Caco-2 (cell line): ENCODE measurements at regions not wholly inside any gene's neighbourhood (a gene's known extent, or its start where the extent isn't known, plus 50 kb on each side); places are given as distances from the start of the nearest gene placed in this dataset.

Experiments
- BruUV-seq: library from RNA; stranded (reverse); fragments of 400-500 nt; replicated peaks from 2 replicates; lab custom pipeline; 2021; lab: Mats Ljungman, UMichigan
- CTCF ChIA-PET: fragments of 300-600 bp; sonication (Branson Sonifier 250); formaldehyde crosslinking; loops from one replicate; lab custom pipeline; 2022; ENCODE audit warnings: antibody characterized with exemption; lab: Charles Lee
- POLR2A ChIA-PET: fragments of 300-600 bp; sonication (Branson Sonifier 250); formaldehyde crosslinking; loops from one replicate; lab custom pipeline; 2022; ENCODE audit warnings: antibody characterized with exemption; lab: Charles Lee
- DNase-seq, 2 experiments: peaks; one replicate each; pipeline versions ENCODE4 v3.0.0 to v3.0.0-alpha.2; 2020 to 2022
- H3K27me3 ChIP-seq: replicated peaks from 2 replicates; pipeline ENCODE4 v1.6.0; 2011; ENCODE audit warnings: low read length; ENCODE audit not compliant: control insufficient read depth, insufficient read depth
- H3K36me3 ChIP-seq: 2 replicates; pipeline ENCODE4 v1.5.1; 2011; ENCODE audit warnings: low read length; ENCODE audit not compliant: control insufficient read depth, insufficient read depth
- H3K4me1 ChIP-seq: fragments of 250-450 bp; sonication (Bioruptor Pico); 2 replicates; pipeline ENCODE4 v1.5.1; 2020; ENCODE audit warnings: mild to moderate bottlenecking
- H3K4me3 ChIP-seq: 2 replicates; pipeline ENCODE4 v1.5.1; 2011; ENCODE audit warnings: low read depth, mild to moderate bottlenecking, control low read depth, low read length
- H3K9me3 ChIP-seq: fragments of 250-450 bp; sonication (Bioruptor Pico); 2 replicates; pipeline ENCODE4 v1.5.1; 2020; ENCODE audit warnings: mild to moderate bottlenecking, moderate library complexity
- H3K27ac Mint-ChIP-seq: one replicate; pipeline ENCODE4 v1.8.0; 2022; ENCODE audit warnings: mixed read lengths; ENCODE audit not compliant: unreplicated experiment
- H3K27me3 Mint-ChIP-seq: one replicate; pipeline ENCODE4 v1.8.0; 2022; ENCODE audit warnings: mixed read lengths; ENCODE audit not compliant: insufficient read depth, unreplicated experiment
- H3K36me3 Mint-ChIP-seq: one replicate; pipeline ENCODE4 v1.8.0; 2022; ENCODE audit warnings: mild to moderate bottlenecking, mixed read lengths; ENCODE audit not compliant: insufficient read depth, unreplicated experiment
- H3K4me1 Mint-ChIP-seq: one replicate; pipeline ENCODE4 v1.8.0; 2022; ENCODE audit warnings: low read depth, mixed read lengths; ENCODE audit not compliant: unreplicated experiment
- H3K4me3 Mint-ChIP-seq: one replicate; pipeline ENCODE4 v1.8.0; 2022; ENCODE audit warnings: mild to moderate bottlenecking, moderate library complexity, mixed read lengths; ENCODE audit not compliant: unreplicated experiment
- H3K9me3 Mint-ChIP-seq: one replicate; pipeline ENCODE4 v1.8.0; 2022; ENCODE audit warnings: mixed read lengths; ENCODE audit not compliant: unreplicated experiment
- intact Hi-C: fragments of 100-400 bp; cut with micrococcal nuclease; formaldehyde crosslinking; loops from one replicate; pipeline ENCODE4 v1.10.0; 2022; ENCODE audit not compliant: unreplicated experiment
- TF ChIP-seq, protein P1 (sequence below), 2 experiments: fragments of 200-600 bp in 1 of 2; IDR thresholded peaks; 1 replicate in 1 of 2; 2 replicates in 1 of 2; pipeline versions ENCODE4 v1.5.1 to v1.8.0; 2011 to 2022; ENCODE audit warnings: antibody characterized with exemption in 1 of 2, control low read depth in 1 of 2, inconsistent platforms in 1 of 2, low read depth in 1 of 2, low read length in 1 of 2, mild to moderate bottlenecking in 1 of 2, moderate library complexity in 1 of 2; ENCODE audit not compliant: insufficient read depth in 1 of 2, severe bottlenecking in 1 of 2, unreplicated experiment in 1 of 2

DNA sequence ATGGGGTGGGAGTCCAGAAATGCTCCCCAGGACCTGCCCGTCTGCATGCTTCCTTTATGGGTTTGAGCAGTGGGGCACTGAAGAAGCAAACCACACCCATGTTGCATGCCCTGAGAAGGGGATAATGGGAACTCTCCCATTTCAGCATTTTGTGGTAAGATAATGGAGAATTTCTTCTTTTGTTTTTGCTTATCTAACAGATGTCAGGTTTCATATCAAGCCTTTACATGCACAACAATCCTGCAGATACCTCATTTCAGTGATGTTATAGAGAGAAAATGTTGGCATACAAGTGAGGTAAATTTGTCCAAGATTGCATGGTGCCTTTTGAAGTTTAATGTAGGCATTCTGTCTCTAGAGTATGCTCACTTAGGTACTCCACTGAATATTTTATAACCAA is 177.0 kb downstream of the ALX1 start:
- no TSS peak for BruUV-seq
- no peak overlapping the region for H3K27ac Mint-ChIP-seq
- DNase-seq: no peak
- no peaks in the 10 kb centered on the region for H3K4me1 Mint-ChIP-seq
- no peaks in the 10 kb centered on the region for H3K9me3 Mint-ChIP-seq
- H3K9me3 ChIP-seq: no peaks in the 10 kb centered on the region
- H3K4me1 ChIP-seq: no peaks in the 10 kb centered on the region
- ChIA-PET CTCF (no interaction called here), POLR2A (no interaction called here)
- no peaks in the 10 kb centered on the region for H3K36me3 Mint-ChIP-seq
- H3K36me3 ChIP-seq: no peaks in the 10 kb centered on the region
- intact Hi-C loops: no loop called here
- H3K27me3 Mint-ChIP-seq: peaks cover 3% of the 10 kb centered on the region
- TF ChIP-seq, protein P1, sequence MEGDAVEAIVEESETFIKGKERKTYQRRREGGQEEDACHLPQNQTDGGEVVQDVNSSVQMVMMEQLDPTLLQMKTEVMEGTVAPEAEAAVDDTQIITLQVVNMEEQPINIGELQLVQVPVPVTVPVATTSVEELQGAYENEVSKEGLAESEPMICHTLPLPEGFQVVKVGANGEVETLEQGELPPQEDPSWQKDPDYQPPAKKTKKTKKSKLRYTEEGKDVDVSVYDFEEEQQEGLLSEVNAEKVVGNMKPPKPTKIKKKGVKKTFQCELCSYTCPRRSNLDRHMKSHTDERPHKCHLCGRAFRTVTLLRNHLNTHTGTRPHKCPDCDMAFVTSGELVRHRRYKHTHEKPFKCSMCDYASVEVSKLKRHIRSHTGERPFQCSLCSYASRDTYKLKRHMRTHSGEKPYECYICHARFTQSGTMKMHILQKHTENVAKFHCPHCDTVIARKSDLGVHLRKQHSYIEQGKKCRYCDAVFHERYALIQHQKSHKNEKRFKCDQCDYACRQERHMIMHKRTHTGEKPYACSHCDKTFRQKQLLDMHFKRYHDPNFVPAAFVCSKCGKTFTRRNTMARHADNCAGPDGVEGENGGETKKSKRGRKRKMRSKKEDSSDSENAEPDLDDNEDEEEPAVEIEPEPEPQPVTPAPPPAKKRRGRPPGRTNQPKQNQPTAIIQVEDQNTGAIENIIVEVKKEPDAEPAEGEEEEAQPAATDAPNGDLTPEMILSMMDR (IDR thresholded peaks at IDR 0.05; ENCODE audit: insufficient read depth in 1 of 2, low read depth in 1 of 2, low read length in 1 of 2, severe bottlenecking in 1 of 2, unreplicated experiment in 1 of 2): no peak
- no peak overlapping the region for H3K4me3 ChIP-seq
- no peak overlapping the region for H3K4me3 Mint-ChIP-seq
- no peaks in the 10 kb centered on the region for H3K27me3 ChIP-seq

DNA sequence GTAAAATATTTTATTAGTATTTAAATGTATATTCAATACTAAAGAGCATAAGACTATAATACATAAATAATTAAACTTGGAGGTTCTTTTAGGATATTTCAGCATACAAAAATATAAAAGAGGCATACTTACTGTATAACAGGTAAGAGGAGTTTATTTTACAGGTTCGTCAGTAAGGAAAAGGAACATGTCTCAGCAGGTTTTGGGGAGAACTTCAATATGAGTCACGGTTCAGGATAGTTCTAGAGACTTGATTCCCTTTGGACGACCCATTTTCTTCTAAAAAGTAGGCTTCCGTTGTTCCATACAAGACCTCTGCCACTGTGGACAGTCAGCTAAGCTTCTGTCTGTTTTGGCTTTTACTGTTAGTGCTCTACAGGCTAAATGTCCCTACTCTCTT is 181.1 kb downstream of the ALX1 start:
- CTCF ChIA-PET: no interaction called here
- Histone ChIP-seq H3K4me3 (no peak overlapping the region), H3K4me1 (no peaks in the 10 kb centered on the region), H3K27me3 (no peaks in the 10 kb centered on the region), H3K36me3 (no peaks in the 10 kb centered on the region), H3K9me3 (no peaks in the 10 kb centered on the region)
- H3K4me1 Mint-ChIP-seq: no peaks in the 10 kb centered on the region
- DNase-seq: no peak
- H3K9me3 Mint-ChIP-seq: no peaks in the 10 kb centered on the region
- no peaks in the 10 kb centered on the region for H3K27me3 Mint-ChIP-seq
- intact Hi-C loops: no loop called here
- no peak overlapping the region for H3K4me3 Mint-ChIP-seq
- BruUV-seq: no TSS peak
- H3K36me3 Mint-ChIP-seq: no peaks in the 10 kb centered on the region
- POLR2A ChIA-PET: no interaction called here
- no peak overlapping the region for H3K27ac Mint-ChIP-seq
- TF ChIP-seq, protein P1 (IDR thresholded peaks at IDR 0.05; ENCODE audit: insufficient read depth in 1 of 2, low read depth in 1 of 2, low read length in 1 of 2, severe bottlenecking in 1 of 2, unreplicated experiment in 1 of 2): no peak

DNA sequence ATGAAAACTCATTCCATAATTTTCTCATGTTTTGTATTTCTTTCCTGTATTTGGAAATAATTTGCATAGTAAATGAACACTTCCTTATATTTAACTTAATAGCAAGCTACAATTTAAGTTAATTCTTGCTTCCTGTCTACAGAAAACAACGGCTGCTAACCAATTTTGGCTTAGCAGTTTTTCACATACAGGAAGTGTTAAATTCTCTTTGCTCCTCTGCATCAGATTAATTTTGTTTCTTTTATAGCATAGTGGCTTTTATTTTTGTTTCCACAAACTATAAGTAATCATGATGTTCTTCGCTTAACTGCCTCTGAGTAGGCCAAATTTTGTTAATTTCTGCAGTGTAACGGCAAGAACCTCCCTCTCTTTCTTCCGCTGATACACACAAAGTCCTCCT is 182.9 kb downstream of the ALX1 start:
- CTCF ChIA-PET: no interaction called here
- POLR2A ChIA-PET: no interaction called here

More for the DNA sequence above, 182.9 kb downstream of the ALX1 start:
- no peak overlapping the region for H3K4me3 Mint-ChIP-seq
- H3K4me1 Mint-ChIP-seq: no peaks in the 10 kb centered on the region
- Histone ChIP-seq H3K4me1 (no peaks in the 10 kb centered on the region), H3K36me3 (no peaks in the 10 kb centered on the region), H3K9me3 (no peaks in the 10 kb centered on the region), H3K27me3 (no peaks in the 10 kb centered on the region), H3K4me3 (no peak overlapping the region)
- no peak overlapping the region for H3K27ac Mint-ChIP-seq
- BruUV-seq: no TSS peak
- intact Hi-C loops: no loop called here
- H3K27me3 Mint-ChIP-seq: no peaks in the 10 kb centered on the region
- TF ChIP-seq, protein P1 (IDR thresholded peaks at IDR 0.05; ENCODE audit: insufficient read depth in 1 of 2, low read depth in 1 of 2, low read length in 1 of 2, severe bottlenecking in 1 of 2, unreplicated experiment in 1 of 2): no peak
- H3K9me3 Mint-ChIP-seq: no peaks in the 10 kb centered on the region
- H3K36me3 Mint-ChIP-seq: no peaks in the 10 kb centered on the region
- DNase-seq: no peak
